ENCODE measurements at regions not wholly inside any gene's neighbourhood (a gene's known extent, or its start where the extent isn't known, plus 50 kb on each side); places are given as distances from the start of the nearest gene placed in this dataset.
"Not testable (repeated sequence)": the region's sequence is repeated elsewhere in the genome, so short reads cannot be mapped to it uniquely, and the experiment has no call there.

- DNase-seq (ENCODE audit: insufficient read length, low spot score) (no peak), FAIRE-seq (no peak)
- no peak for TF ChIP-seq CTCF (IDR thresholded peaks at IDR 0.05; ENCODE audit: insufficient read depth, missing control alignments)
Measured at GRCh38 chr10:106268000-106268399, 896.5 kb downstream of the SORCS1 start.

- DNase-seq (ENCODE audit: insufficient read length, low spot score) = no peak
- no peak for FAIRE-seq
- TF ChIP-seq CTCF (IDR thresholded peaks at IDR 0.05; ENCODE audit: insufficient read depth, missing control alignments) = no peak
Measured at GRCh38 chr10:106267591-106267990, 896.9 kb downstream of the SORCS1 start.

GRCh38 chr10:106257432-106257831 is 907.1 kb downstream of the SORCS1 start:
- not testable (repeated sequence) for FAIRE-seq

GRCh38 chr10:106255111-106255678 is 909.3 kb downstream of the SORCS1 start:
- no peak for TF ChIP-seq CTCF (IDR thresholded peaks at IDR 0.05; ENCODE audit: insufficient read depth, missing control alignments)
- no peak for FAIRE-seq
- DNase-seq (ENCODE audit: insufficient read length, low spot score) = no peak

More at GRCh38 chr10:106257432-106257831, 907.1 kb downstream of the SORCS1 start:
- not testable (repeated sequence) for DNase-seq (ENCODE audit: insufficient read length, low spot score)

- FAIRE-seq (no peak), DNase-seq (ENCODE audit: insufficient read length, low spot score) (no peak)
- no peak for TF ChIP-seq CTCF (IDR thresholded peaks at IDR 0.05; ENCODE audit: insufficient read depth, missing control alignments)
Measured at GRCh38 chr10:106254071-106254470, 910.4 kb downstream of the SORCS1 start.

- no peak for TF ChIP-seq CTCF (IDR thresholded peaks at IDR 0.05; ENCODE audit: insufficient read depth, missing control alignments)
- FAIRE-seq (no peak), DNase-seq (ENCODE audit: insufficient read length, low spot score) (no peak)
Measured at GRCh38 chr10:106252541-106252940, 912.0 kb downstream of the SORCS1 start.

- DNase-seq (ENCODE audit: insufficient read length, low spot score) (no peak), FAIRE-seq (no peak)
Measured at GRCh38 chr10:106251573-106251972, 912.9 kb downstream of the SORCS1 start.

More at GRCh38 chr10:106251573-106251972, 912.9 kb downstream of the SORCS1 start:
- TF ChIP-seq CTCF (IDR thresholded peaks at IDR 0.05; ENCODE audit: insufficient read depth, missing control alignments) = no peak
